Adrenal gland (tissue), 5 donors: ENCODE measurements at regions not wholly inside any gene's neighbourhood (a gene's known extent, or its start where the extent isn't known, plus 50 kb on each side); places are given as distances from the start of the nearest gene placed in this dataset.

Experiments
- POLR2A ChIP-seq, 2 donors: fragments of 450-650 bp; IDR thresholded peaks; one replicate each; pipeline ENCODE4 v1.6.1; 2017; ENCODE audit warnings: antibody characterized with exemption in 2 of 2, mild to moderate bottlenecking in 2 of 2, moderate library complexity in 1 of 2
- TF ChIP-seq, protein P1 (sequence below), 6 experiments: fragments of 450-650 bp in 4 of 6; fragments of 200-600 bp in 2 of 6; sonication (generic) in 1 of 6; IDR thresholded peaks; 1 replicate in 5 of 6; 2 replicates in 1 of 6; pipeline versions ENCODE4 v1.5.1 to v1.8.0; 2016 to 2021; ENCODE audit warnings: antibody characterized with exemption in 6 of 6, mild to moderate bottlenecking in 2 of 6, moderate library complexity in 1 of 6
- donor health status: DM: no; HTN: no; CAD: no.

- TF ChIP-seq, protein P1, sequence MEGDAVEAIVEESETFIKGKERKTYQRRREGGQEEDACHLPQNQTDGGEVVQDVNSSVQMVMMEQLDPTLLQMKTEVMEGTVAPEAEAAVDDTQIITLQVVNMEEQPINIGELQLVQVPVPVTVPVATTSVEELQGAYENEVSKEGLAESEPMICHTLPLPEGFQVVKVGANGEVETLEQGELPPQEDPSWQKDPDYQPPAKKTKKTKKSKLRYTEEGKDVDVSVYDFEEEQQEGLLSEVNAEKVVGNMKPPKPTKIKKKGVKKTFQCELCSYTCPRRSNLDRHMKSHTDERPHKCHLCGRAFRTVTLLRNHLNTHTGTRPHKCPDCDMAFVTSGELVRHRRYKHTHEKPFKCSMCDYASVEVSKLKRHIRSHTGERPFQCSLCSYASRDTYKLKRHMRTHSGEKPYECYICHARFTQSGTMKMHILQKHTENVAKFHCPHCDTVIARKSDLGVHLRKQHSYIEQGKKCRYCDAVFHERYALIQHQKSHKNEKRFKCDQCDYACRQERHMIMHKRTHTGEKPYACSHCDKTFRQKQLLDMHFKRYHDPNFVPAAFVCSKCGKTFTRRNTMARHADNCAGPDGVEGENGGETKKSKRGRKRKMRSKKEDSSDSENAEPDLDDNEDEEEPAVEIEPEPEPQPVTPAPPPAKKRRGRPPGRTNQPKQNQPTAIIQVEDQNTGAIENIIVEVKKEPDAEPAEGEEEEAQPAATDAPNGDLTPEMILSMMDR (IDR thresholded peaks at IDR 0.05), result no peak
- no peak for TF ChIP-seq POLR2A (IDR thresholded peaks at IDR 0.05)
Measured at GRCh38 chr4:108443585-108443984, 176.8 kb upstream of the RPL34 start.
